GM20000 (cell line): ENCODE measurements at regions not wholly inside any gene's neighbourhood (a gene's known extent, or its start where the extent isn't known, plus 50 kb on each side); places are given as distances from the start of the nearest gene placed in this dataset.
A peak's percentile ranks its signal among the peaks of the same experiment; 100 is the strongest.

ENCODE experiments used
- DNase-seq: peaks from one replicate; pipeline ENCODE4 v3.0.0; 2012; ENCODE audit warnings: low spot score
- TF ChIP-seq, protein P1 (sequence below): IDR thresholded peaks from 2 replicates; pipeline ENCODE4 v1.5.1; 2012; ENCODE audit warnings: mild to moderate bottlenecking, control low read depth; ENCODE audit errors: extremely low read depth, missing control alignments

GRCh38 chr1:112806090-112806642 lies 91.0 kb upstream of the PPM1J start:
- TF ChIP-seq, protein P1, sequence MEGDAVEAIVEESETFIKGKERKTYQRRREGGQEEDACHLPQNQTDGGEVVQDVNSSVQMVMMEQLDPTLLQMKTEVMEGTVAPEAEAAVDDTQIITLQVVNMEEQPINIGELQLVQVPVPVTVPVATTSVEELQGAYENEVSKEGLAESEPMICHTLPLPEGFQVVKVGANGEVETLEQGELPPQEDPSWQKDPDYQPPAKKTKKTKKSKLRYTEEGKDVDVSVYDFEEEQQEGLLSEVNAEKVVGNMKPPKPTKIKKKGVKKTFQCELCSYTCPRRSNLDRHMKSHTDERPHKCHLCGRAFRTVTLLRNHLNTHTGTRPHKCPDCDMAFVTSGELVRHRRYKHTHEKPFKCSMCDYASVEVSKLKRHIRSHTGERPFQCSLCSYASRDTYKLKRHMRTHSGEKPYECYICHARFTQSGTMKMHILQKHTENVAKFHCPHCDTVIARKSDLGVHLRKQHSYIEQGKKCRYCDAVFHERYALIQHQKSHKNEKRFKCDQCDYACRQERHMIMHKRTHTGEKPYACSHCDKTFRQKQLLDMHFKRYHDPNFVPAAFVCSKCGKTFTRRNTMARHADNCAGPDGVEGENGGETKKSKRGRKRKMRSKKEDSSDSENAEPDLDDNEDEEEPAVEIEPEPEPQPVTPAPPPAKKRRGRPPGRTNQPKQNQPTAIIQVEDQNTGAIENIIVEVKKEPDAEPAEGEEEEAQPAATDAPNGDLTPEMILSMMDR, result no peak

DNA sequence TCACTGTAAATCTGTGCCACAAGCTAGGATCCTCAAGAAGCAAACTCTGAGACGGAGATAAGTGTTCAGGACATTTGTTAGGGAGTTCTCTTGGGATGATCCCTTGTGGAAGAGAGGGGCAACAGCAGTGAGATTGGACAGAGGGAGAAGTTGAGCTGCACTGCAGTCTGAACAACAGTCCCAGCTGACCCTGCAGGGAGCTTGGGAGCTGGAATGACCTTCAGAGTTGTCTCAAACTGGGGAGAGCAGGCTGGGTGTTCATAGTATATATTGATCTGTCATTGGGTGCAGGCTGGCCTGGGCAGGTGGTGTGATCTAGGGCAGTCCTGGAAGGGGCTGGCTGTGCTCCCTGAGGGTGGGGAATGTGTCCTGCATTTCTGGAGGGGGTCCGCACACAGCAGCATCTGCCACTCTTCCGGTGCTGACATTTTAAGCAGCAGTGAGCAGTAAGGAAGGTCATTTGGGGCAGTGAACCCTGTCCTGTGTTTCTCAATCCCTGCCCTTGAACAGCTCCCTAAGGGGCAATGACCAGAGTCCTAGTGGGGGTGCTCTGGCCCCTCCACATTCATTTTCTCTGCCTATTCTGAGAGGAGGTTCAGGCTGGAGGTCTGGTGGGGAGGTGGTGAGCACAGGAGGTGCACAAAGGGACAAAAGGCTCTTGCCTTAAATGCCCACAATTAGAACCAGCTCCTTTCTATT lies 90.2 kb upstream of the PPM1J start:
- TF ChIP-seq, protein P1, result no peak
- no peak for DNase-seq

More at GRCh38 chr1:112806090-112806642, 91.0 kb upstream of the PPM1J start:
- DNase-seq, result no peak

- TF ChIP-seq, protein P1, result peak; percentile 84
- peak; percentile 74 for DNase-seq
Measured at GRCh38 chr1:112803906-112804762, 89.0 kb upstream of the PPM1J start.

GRCh38 chr1:112800289-112800688 lies 85.2 kb upstream of the PPM1J start:
- no peak for DNase-seq
- TF ChIP-seq, protein P1, result no peak

DNA sequence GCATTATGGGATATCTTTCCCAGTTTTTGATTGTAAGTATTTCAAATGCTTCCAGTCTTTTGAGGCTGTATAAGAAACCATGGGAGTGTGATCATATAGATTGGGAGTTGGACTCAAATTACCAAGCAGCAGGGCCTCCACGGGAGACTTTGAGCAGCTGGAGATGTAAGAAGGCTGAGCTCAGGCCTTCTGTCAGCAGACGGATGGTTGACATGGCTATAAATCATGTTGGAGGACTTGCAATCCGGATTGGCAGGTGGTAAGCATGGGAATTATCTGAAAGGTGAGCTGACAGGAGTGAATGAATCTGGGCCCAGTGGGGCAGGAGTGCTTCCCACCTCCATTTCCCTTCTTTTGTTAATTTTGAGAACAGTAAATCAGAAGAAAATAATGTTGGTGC lies 83.2 kb upstream of the PPM1J start:
- TF ChIP-seq, protein P1, result no peak
- no peak for DNase-seq

GRCh38 chr1:112797224-112797623 lies 82.1 kb upstream of the PPM1J start:
- TF ChIP-seq, protein P1, result no peak
- no peak for DNase-seq
